T47D (cell line): ENCODE measurements at regions not wholly inside any gene's neighbourhood (a gene's known extent, or its start where the extent isn't known, plus 50 kb on each side); places are given as distances from the start of the nearest gene placed in this dataset.

Experiments used
- DNase-seq, 2 experiments: peaks; one replicate each; pipeline versions ENCODE4 v3.0.0 to v3.0.0-alpha.2; 2011 to 2012; ENCODE audit warnings: low read depth in 1 of 2, low spot score in 1 of 2
- JUND ChIP-seq: IDR thresholded peaks from 2 replicates; pipeline ENCODE4 v1.6.1; 2012; ENCODE audit warnings: low read depth
- in situ Hi-C: cut with HindIII; loops from 2 replicates; pipeline ENCODE4 v1.10.0; 2016; ENCODE audit warnings: low sequenced_read_pairs, low pct_unique_long_range_greater_than_20kb

DNA sequence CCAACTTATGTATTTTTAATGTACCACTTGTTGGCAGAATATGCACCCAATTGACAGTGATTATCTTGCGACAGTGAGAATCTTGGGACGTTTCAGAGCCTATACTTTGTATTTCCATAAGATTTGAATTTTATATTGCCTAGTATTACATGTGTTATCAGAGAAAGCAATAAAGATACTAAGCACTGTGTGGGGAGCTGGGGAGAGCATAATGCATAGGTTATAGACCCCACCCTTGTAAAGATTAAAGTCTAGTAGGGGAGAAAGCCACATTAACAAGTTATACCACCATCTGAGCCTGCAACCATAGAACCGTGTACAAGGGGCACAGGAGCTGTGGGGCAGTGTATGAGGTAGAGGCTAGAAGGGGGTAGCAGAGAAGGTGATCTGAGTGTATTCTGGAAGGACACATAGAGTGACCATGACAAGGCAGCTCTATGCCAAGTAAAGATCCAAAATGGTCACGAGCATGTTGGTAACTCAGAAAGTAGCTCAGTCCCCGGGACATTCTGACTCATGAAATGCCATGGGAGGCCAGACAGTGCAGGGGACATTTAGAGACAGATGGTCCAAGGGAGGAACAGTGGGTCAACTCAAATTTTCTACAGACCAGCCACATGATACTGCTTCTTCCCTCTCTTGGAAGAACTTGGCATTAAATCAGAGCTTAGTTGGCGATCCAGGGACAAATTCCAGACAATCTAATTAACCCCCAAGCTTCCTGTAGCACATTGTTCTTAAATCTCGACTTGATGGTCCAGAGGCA lies 84.5 kb downstream of the ADRA2A start:
- in situ Hi-C loops: no loop called here
- no peak for TF ChIP-seq JUND
- no peak for DNase-seq

DNA sequence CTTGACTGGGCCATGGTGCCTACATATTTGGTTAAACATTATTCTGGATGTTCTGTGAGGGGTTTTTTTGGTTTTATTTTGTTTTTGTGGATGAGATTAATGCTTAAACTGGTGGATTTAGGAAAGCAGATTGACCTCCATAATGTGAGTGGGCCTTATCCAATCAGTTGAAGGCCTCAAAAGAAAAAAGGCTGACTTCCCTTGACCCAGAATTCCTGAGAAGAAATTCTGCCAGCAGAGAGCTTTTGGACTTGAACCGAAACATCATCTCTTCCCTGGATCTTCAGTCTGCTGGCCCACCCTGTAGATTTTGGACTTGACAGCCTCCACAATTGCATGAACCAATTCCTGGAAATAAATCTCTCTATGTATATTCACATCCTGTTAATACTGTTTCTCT lies 94.4 kb downstream of the ADRA2A start:
- TF ChIP-seq JUND: no peak
- no peak for DNase-seq
- in situ Hi-C loops: no loop called here

DNA sequence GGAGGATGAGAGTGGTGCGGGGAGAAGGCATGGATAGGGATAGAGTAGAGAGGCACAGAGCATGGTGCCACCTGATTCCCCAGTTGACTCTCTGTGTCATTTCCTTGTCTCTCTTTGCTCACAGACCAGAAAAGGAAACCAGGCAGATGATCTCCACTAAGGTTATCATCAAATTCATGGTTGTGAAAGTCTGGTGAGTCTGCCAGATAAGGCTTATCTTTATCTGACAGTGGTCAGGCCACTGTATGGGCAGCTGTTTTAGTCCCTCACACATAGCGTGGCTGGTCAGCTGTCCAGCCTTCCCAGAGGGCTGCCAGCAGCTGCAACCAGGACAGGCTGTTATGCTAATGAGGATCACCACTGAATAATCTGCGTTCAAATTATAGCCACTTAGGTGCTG lies 99.0 kb downstream of the ADRA2A start:
- no peak for TF ChIP-seq JUND
- no peak for DNase-seq
- in situ Hi-C loops: no loop called here

DNA sequence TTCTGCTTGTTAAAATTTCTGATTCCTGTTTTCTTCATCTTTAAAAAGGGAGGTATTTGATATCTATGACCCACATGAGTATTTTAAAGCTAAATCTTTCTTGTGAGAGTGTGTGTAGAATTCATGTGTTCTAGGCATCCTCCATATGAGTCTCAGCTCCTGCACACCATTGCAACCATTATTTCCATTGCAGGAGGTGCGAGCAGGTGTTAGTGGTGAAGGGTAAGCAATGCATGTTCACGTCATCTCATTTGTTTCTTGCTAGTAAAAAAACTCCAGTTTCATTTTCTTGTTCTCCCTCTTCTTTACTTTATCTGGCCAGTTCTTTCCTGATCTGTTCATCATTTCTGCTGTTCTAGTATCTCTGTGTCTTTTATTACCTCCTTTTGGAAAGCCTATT lies 100.5 kb downstream of the ADRA2A start:
- TF ChIP-seq JUND: no peak
- in situ Hi-C loops: no loop called here
- DNase-seq: no peak

DNA sequence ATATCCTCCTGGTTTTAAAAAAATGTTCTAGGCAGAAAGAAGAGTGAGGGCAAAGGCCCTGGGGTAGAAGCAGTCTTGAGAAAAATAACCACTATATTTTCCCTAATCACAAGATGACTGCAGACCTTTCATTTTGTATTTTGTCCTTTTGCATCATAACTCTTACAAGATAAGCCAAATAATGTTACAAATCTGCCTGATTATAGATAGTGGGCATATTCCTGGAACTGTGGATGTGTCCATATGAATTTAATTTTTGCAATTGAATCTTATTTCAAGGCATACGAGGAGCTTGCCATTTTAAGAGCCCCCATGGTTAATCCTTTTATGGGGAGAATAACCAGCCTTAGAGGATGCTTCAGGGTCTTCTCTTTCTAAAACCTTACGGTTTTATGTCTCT lies 102.7 kb downstream of the ADRA2A start:
- DNase-seq: no peak
- in situ Hi-C loops: no loop called here

DNA sequence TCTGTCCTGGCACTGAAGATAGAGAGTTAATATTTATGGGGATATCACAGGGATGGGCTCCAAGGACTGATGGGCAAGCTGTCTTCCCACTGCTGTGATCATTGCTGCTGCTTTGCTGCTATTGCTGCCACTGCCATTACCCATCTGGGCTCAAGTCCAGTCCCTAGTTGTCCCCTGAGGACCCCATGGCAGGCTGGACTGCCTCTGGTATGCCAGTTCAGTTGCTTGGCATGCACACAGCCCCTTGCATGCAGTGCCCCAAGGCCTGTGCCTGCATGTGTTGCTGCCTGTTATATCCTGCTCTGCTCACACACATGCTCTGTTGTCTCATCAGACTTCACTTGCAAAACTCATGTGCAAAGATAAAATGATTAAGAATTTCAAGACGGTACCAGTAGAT lies 109.5 kb downstream of the ADRA2A start:
- no peak for DNase-seq
- in situ Hi-C loops: no loop called here
- no peak for TF ChIP-seq JUND

More for the DNA sequence above, 102.7 kb downstream of the ADRA2A start:
- no peak for TF ChIP-seq JUND

DNA sequence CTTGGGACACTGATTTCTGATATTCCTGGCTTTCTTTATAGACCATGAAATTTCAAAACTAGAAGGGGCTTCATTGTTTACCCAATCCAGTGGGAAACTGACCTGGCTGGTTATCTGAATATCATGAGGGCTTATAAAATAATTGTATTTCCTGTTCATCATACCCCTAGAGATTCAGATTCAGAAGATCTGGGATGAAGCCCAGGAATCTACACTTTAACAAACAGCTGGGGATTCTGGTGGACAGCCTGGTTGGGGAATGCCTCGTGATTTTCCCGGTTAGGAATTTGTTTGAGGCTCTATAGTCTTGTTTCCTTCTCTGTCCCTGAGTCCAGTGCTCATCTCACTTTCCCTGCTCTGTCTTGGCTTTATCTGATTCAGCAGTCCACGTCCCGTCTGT lies 110.3 kb downstream of the ADRA2A start:
- in situ Hi-C loops: no loop called here
- DNase-seq: no peak
- no peak for TF ChIP-seq JUND

DNA sequence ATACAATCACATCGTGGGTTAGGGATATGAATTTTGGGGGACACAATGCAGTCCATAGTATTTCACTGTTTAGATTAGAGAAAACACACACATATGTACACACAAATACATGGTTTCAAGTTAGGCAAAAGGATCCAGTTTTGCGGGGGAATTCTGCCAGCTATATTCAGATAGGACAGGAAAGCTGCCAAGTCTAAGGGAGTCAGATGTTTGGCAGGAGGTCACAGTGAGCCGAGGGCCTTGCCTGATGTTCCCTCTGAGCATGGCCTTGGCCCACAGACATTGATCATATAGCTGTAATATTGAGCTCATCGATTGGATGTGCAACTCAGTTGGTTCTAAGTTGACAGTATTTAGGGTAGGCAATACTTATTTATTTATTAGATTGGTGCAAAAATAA lies 122.8 kb downstream of the ADRA2A start:
- no peak for TF ChIP-seq JUND
- in situ Hi-C loops: no loop called here
- no peak for DNase-seq

DNA sequence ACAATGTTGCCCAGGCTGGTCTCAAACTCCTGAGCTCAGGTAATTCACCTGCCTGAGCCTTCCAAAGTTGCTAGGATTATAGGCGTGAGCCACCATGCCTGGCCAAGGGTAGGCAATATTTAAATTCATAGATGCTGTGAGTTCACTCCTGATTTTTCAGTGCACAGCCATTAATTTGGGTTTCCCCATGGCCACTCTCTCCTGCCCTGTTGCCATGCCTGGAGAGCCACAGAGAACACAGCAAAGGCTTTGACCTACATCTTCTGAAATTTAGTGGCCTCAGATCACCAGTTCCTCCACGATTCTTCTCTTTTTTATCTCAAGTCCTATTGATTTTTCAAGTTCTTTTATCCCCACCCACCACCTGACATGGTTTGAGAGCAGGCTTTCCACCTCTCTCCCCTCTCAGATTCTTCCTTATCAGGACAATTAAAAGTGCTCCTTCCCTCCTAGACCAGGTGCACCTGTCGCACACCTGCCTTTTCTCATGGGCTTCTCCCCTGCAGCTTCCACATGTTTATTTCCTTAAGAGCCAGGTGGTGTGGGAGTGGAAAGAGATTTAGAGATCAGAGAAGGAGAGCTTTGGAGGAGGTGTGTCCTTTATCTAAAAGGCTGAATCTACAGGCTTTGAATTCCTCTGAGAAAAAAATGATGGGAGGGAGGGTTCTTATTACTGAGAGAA lies 123.8 kb downstream of the ADRA2A start:
- no peak for TF ChIP-seq JUND
- in situ Hi-C loops: no loop called here
- DNase-seq: no peak

DNA sequence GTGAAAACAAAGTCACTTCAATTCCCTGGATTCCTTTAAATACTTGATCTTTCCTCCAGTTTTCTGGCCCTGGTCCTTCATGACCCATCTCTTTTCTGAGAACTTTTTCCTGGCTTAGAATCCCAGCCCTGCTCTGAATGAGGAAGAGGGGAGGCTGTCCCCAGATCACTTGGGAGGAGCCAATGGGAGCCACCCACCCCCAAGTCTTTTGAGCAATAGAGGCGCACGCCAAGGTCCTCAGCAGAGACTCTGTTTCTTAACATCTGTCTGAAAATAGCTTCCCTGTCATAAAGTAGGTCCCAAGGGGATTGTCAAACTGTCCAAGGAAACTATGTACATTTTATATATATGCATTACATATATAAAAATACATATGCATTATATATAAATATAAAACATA lies 126.8 kb downstream of the ADRA2A start:
- no peak for TF ChIP-seq JUND
- DNase-seq: no peak
- in situ Hi-C loops: no loop called here

DNA sequence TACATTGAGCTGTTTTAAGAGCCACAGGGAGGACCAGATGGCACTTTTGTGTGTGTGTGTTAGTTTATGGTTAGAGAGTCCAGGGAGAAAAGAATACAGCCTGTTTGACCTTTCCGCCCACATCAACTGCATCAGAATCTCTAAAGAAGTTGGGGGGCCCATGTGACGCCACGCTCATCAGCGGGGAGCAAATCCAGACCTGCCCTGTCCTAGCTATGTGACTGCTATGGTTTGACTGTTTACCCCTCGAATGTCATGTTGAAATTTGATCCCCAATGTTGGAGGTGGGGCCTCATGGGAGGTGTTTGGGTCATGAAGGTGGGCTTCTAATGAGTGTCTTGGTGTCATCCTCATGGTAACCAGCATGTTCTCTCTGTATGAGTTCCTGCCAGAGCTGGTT lies 128.0 kb downstream of the ADRA2A start:
- in situ Hi-C loops: no loop called here
- DNase-seq: no peak
- TF ChIP-seq JUND: no peak

DNA sequence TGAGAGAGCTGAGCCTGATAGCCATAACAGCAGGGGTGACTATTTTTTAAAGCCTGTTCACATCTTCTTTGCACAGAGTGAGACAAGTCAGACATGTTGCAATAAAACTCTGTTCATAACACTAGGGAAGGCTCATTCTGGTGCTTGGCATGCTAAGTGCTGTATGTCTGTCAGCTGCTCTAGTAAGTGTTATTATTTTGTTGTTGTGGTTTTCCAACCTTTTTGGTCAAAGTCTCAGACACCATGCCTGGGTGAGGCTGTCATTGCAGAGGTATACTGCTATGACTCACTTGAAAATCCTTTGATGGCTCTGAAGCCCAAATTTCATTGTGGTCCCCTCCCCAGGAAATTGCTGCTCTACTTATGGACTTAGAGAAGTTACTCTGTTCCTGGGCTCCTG lies 129.7 kb downstream of the ADRA2A start:
- no peak for TF ChIP-seq JUND
- no peak for DNase-seq
- in situ Hi-C loops: no loop called here

DNA sequence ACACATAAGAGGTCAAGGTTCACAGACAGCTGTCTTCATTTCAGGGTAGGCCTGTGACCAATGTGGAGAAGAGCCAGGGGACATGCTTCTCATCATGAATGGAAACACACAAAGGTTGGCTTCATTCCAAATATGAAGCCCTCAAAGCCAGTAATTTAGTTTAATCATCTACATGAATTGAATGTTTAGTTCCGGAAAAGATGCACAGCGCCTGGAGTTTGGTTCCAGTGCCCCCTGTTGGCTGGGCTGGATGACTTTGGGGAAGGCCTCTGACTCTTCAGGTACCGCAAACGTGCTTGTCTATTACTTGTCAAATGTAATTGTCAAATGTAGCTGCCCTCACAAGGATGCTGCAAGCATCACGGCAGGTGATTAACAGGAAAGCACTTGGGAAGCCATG lies 130.7 kb downstream of the ADRA2A start:
- in situ Hi-C loops: no loop called here
- peak in 1 of 2 experiments; percentile 5 for DNase-seq
- no peak for TF ChIP-seq JUND

DNA sequence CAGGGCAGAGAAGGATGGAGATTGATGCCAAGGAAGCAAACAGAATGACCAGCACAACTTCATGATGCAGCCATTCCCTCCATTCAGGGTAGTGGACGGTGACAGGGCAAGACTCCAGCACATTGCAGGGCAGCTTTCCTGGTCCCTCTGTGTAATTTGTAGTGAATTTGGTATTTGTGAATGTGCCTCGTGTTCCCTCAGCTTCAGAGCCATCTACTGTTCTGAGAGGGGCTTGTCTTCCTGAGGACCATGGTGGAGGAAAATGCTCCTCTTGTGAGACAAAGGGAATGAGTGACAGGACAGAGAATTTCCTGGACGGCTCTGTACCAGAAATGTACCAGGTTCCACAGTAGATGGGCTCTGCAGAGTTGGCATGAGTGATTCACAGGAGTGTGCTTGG lies 132.1 kb downstream of the ADRA2A start:
- in situ Hi-C loops: no loop called here
- no peak for TF ChIP-seq JUND
- no peak for DNase-seq
